NCI-H345 treated with DMSO at 0.1 percent for 48 hours (cell line): ENCODE measurements at regions not wholly inside any gene's neighbourhood (a gene's known extent, or its start where the extent isn't known, plus 50 kb on each side); places are given as distances from the start of the nearest gene placed in this dataset.
"Not testable (repeated sequence)": the region's sequence is repeated elsewhere in the genome, so short reads cannot be mapped to it uniquely, and the experiment has no call there.

Source experiments
- DNase-seq: peaks from one replicate; lab custom pipeline; 2025; ENCODE audit not compliant: unreplicated experiment; lab: John Stamatoyannopoulos, UW

DNA sequence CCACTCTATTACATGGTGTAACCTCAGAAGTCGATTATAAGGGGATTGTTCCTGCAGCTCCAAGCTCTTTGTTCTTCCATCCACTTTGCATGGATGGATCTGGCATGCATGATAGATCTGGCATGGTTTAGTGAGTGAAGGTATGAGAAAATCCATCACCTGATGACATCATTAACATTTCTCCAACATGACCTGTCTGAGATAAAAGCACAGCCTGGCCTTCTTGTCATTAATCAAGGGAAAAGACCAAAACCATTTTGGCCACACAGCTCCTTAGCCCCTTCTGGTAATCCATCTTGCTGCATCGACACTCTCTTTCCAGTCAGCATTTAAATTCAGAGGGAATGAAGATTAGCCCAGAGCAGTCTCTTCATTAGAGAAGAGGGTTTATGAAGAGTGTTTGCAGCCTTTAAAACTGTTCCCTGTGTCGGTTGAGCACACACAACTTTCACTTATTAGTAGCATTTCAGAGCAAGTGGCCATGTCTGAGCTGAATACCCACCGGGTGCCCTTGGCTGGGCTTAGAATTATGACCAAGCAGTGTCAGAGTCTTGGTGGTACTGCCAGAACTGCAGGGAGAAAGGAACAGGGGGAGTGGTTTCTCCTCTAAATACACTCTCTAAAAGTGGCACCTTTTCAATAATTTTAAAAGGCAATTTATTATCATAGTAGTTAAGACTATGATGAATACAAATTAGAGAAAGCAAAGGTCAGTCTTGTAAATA is 246.0 kb downstream of the HAPSTR1 start:
- DNase-seq, result no peak

GRCh38 chr16:9338068-9338467 is 246.6 kb downstream of the HAPSTR1 start:
- DNase-seq, result no peak

DNA sequence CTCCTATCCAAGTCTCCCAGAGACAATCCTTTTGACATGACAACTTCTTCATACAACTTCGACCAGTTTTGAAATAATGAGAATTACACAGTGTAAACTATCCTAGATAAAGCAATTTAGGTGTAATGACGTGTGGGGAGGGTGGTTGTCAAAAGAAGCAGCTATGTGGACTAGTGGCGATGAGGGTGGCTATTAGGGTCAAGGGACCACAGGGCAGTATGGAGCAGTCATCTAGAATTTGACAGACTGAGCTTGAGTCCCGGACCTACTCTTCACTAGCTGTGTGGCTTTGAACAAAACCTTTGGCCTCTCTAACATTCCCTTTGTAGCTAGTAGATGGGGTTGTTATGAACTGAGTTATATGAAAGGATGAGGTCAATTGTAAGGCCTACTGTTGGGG is 247.1 kb downstream of the HAPSTR1 start:
- no peak for DNase-seq

GRCh38 chr16:9340526-9341256 is 249.2 kb downstream of the HAPSTR1 start:
- no peak for DNase-seq

GRCh38 chr16:9343276-9343675 is 251.8 kb downstream of the HAPSTR1 start:
- DNase-seq, result no peak

- no peak for DNase-seq
Measured at GRCh38 chr16:9344508-9344907, 253.1 kb downstream of the HAPSTR1 start.

DNA sequence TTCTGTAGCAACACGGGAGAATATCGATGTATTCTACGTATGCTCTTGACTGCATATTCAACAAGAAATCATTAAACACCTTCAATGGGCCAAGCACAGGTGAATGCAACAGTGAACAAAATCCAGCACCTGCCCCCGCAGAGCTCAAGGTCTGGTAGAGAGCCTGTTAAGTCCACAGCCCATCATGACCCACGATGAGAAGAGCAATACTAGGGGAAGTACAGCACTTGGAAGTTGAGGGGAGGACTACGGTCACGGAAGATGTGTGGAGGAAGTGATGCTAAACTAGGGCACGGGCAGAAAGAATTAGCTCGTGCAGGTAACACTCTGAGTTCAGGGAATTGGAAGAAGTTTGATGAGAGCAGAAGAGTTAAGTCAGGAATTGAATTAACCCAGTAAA is 253.6 kb downstream of the HAPSTR1 start:
- DNase-seq, result no peak

- DNase-seq, result no peak
Measured at GRCh38 chr16:9345880-9346279, 254.4 kb downstream of the HAPSTR1 start.

GRCh38 chr16:9348912-9349311 is 257.5 kb downstream of the HAPSTR1 start:
- no peak for DNase-seq

GRCh38 chr16:9349373-9349960 is 258.0 kb downstream of the HAPSTR1 start:
- DNase-seq, result not testable (repeated sequence)

DNA sequence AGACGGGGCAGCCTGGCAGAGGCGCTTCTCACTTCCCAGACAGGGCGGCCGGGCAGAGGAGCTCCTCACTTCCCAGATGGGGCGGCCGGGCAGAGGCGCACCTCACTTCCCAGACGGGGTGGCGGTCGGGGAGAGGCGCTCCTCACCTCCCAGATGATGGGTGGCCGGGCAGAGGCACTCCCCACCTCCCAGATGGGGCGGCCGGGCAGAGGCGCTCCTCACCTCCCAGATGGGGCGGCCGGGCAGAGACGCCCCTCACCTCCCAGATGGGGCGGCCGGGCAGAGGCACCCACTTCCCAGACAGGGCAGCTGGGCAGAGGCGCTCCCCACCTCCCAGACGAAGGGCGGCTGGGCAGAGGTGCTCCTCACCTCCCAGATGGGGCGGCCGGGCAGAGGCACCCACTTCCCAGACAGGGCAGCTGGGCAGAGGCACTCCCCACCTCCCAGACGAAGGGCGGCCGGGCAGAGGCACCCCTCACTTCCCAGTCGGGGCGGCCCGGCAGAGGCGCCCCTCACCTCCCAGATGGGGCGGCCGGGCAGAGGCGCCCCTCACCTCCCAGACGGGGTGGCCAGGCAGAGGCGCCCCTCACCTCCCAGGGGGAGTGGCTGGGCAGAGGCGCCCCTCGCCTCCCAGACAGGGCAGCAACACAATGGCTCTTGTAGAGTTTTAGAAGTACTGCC is 258.8 kb downstream of the HAPSTR1 start:
- not testable (repeated sequence) for DNase-seq

DNA sequence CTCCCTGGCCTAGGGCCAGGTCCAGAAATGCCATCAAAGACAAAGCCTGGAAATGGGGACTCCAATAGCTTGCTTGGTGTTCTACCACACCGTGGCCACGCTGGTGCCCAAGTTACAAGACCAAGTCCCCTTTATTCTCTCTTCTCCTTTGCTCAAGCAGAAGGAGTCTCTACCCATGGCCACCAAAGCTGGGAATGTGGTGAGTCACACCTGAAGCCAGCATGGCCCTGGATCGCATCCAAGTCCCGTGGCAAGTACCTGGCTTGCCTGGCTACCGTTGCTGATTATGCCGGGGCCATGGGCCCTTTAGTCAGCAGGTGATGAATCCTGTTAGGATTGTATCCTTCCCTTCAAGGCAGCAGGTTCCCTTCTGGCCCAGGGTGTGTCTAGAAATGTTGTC is 260.0 kb downstream of the HAPSTR1 start:
- no peak for DNase-seq

DNA sequence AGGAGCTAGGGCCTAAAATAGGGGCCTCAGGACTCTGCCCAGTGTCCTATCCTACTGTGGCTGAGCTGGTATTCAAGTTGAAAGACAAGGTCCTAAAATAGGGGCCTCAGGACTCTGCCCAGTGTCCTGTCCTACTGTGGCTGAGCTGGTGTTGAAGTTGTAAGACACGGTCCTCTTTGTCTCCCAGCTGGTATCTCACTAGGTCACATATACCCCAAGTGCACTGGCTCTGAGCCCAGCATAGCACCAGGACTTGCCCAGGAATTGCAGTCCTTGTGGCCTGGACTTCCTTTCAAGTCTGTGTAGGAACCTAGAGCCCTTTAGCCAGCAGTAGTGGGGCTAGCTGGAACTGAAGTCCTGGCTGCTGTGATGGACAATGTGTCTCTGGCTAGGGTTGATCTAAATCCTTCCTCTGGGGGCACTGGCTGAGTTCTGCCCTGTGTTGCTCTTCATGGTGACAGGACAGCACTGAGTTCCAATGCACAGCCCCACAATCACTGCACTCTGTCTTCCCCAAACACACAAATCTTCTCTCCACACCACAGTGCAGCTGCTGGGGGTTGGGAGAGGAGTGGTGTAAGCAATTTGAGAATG is 260.5 kb downstream of the HAPSTR1 start:
- DNase-seq, result no peak

DNA sequence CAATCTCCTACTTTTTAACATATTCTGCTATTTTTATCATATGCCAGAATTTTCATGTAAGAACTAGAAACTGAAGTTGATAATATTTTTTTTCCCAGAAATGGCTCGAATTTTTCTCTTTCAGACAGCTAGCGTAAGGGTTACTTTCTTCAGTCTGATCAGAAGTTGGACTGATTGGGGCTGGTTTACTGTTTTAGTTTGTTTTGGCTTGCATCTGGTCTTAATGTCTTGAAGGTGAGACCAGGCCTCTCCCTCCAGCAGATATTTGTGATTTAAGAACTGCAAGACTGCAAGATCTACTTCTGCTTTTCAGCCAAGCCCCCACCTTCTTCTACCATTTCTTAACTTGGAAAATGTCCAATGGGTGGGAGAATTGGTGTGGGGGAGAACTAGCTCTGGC is 266.4 kb downstream of the HAPSTR1 start:
- DNase-seq, result no peak

DNA sequence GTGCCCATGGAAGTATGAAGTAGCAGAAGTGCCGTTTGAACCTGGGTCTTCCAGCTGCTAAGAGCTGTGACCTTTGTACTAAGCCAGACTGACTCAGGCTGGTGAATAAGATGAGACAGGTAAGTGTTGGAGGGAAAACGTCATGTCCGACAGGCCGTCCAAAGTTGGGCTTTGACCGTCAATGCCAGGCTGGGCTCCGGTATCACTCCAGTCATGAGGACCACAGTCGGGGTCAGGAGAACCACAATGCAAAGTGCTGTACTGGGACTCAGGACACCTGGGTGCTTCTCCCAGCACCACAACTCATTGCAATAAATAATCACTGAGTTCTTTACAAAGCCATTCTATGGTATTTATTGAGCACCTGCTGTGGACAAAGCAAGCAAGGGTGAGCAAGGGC is 268.6 kb downstream of the HAPSTR1 start:
- no peak for DNase-seq

GRCh38 chr16:9362050-9362449 is 270.6 kb downstream of the HAPSTR1 start:
- no peak for DNase-seq

- DNase-seq, result no peak
Measured at GRCh38 chr16:9362604-9363003, 271.2 kb downstream of the HAPSTR1 start.

- no peak for DNase-seq
Measured at GRCh38 chr16:9363520-9363919, 272.1 kb downstream of the HAPSTR1 start.

- DNase-seq, result no peak
Measured at GRCh38 chr16:9364721-9365369, 273.4 kb downstream of the HAPSTR1 start.

DNA sequence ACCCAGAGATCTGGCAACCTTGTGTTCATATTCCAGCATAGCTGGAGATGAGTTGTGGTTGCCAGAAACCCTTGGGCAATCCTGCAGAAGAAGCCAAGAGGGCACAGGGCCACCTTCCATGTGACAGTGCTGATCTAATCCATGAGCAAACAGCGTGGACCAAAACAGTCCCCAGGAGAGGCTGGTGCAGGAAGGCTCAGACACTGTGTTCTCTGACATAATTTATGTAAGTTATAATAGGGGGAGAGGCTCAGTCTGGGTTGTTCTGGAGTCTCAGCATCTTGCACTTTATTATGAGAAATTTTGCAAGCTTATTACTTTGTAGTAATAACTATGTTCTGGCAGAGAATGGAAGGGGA is 273.9 kb downstream of the HAPSTR1 start:
- DNase-seq, result no peak
